CD4-positive, alpha-beta T cell treated with Interleukin-15 for 4 hours (primary cell): ENCODE measurements at regions not wholly inside any gene's neighbourhood (a gene's known extent, or its start where the extent isn't known, plus 50 kb on each side); places are given as distances from the start of the nearest gene placed in this dataset.

Experiments
- DNase-seq: peaks from one replicate; pipeline ENCODE4 v3.0.0-alpha.2; 2020; ENCODE audit warnings: low spot score

GRCh38 chr13:111539252-111539651 lies 218.8 kb downstream of the TEX29 start:
- no peak for DNase-seq

- no peak for DNase-seq
Measured at GRCh38 chr13:111539791-111540446, 219.5 kb downstream of the TEX29 start.

GRCh38 chr13:111540486-111540885 lies 220.0 kb downstream of the TEX29 start:
- DNase-seq = no peak

- no peak for DNase-seq
Measured at GRCh38 chr13:111541345-111541744, 220.9 kb downstream of the TEX29 start.

GRCh38 chr13:111541752-111542529 lies 221.5 kb downstream of the TEX29 start:
- no peak for DNase-seq

GRCh38 chr13:111542530-111543341 lies 222.3 kb downstream of the TEX29 start:
- no peak for DNase-seq

GRCh38 chr13:111546921-111547675 lies 226.7 kb downstream of the TEX29 start:
- DNase-seq = no peak

GRCh38 chr13:111547726-111548273 lies 227.4 kb downstream of the TEX29 start:
- no peak for DNase-seq

- no peak for DNase-seq
Measured at GRCh38 chr13:111548301-111548700, 227.9 kb downstream of the TEX29 start.

GRCh38 chr13:111548805-111549204 lies 228.4 kb downstream of the TEX29 start:
- DNase-seq = no peak

GRCh38 chr13:111549464-111549863 lies 229.0 kb downstream of the TEX29 start:
- no peak for DNase-seq

- DNase-seq = no peak
Measured at GRCh38 chr13:111550062-111550461, 229.6 kb downstream of the TEX29 start.

GRCh38 chr13:111551204-111551820 lies 230.9 kb downstream of the TEX29 start:
- no peak for DNase-seq

- no peak for DNase-seq
Measured at GRCh38 chr13:111552891-111553655, 232.6 kb downstream of the TEX29 start.

- no peak for DNase-seq
Measured at GRCh38 chr13:111554539-111555267, 234.3 kb downstream of the TEX29 start.

GRCh38 chr13:111555268-111555808 lies 234.9 kb downstream of the TEX29 start:
- DNase-seq = no peak

- DNase-seq = no peak
Measured at GRCh38 chr13:111555903-111556302, 235.5 kb downstream of the TEX29 start.

- no peak for DNase-seq
Measured at GRCh38 chr13:111556496-111556895, 236.1 kb downstream of the TEX29 start.

GRCh38 chr13:111557921-111558699 lies 237.7 kb downstream of the TEX29 start:
- no peak for DNase-seq
